ENCODE measurements at regions not wholly inside any gene's neighbourhood (a gene's known extent, or its start where the extent isn't known, plus 50 kb on each side); places are given as distances from the start of the nearest gene placed in this dataset.

- no peak for TF ChIP-seq POLR2A (IDR thresholded peaks at IDR 0.05)
- no peak for TF ChIP-seq CTCF (IDR thresholded peaks at IDR 0.05)
- no peak for TF ChIP-seq POLR2AphosphoS5 (IDR thresholded peaks at IDR 0.05)
- TF ChIP-seq EP300 (IDR thresholded peaks at IDR 0.05) = no peak
Measured at GRCh38 chr10:130561681-130562080, 425.5 kb downstream of the GLRX3 start.
